ENCODE measurements at regions not wholly inside any gene's neighbourhood (a gene's known extent, or its start where the extent isn't known, plus 50 kb on each side); places are given as distances from the start of the nearest gene placed in this dataset.

- Histone ChIP-seq H3K4me2 (ENCODE audit: insufficient read depth in 1 of 2, low read depth in 2 of 2, low read length in 2 of 2) (no peak overlapping the region), H3K79me1 (ENCODE audit: low read depth, low read length) (no peaks in the 10 kb centered on the region), H2BK15ac (ENCODE audit: low read length) (no peak overlapping the region), H3K36me3 (ENCODE audit: control insufficient read depth in 2 of 4, insufficient read depth in 4 of 4, low read length in 3 of 4) (no peaks in the 10 kb centered on the region), H3K4ac (replicated peaks; ENCODE audit: insufficient read length, low read depth, low read length) (no peak overlapping the region), H3K18ac (ENCODE audit: extremely low read depth, low read length) (no peak overlapping the region; the same call in 1 of the 2 replicates), H2BK20ac (ENCODE audit: low read length) (no peak overlapping the region), H2BK12ac (ENCODE audit: low read depth, low read length) (no peak overlapping the region), H3K4me1 (replicated peaks in 1 of 4; ENCODE audit: control insufficient read depth in 3 of 4, insufficient read depth in 4 of 4, low read length in 3 of 4) (no peaks in the 10 kb centered on the region), H2AFZ (ENCODE audit: low read length) (no peak overlapping the region), H3K23me2 (ENCODE audit: low read depth, low read length) (no peaks in the 10 kb centered on the region), H3K9me3 (ENCODE audit: insufficient read depth in 2 of 2, low read depth in 1 of 2, low read length in 1 of 2) (no peaks in the 10 kb centered on the region), H4K20me1 (replicated peaks in 1 of 2; ENCODE audit: control insufficient read depth in 1 of 2, insufficient read depth in 2 of 2, low read length in 2 of 2) (no peaks in the 10 kb centered on the region), H3K79me2 (ENCODE audit: control insufficient read depth in 1 of 2, insufficient read depth in 2 of 2, low read length in 2 of 2) (no peaks in the 10 kb centered on the region), H3K14ac (ENCODE audit: insufficient read length) (no peak overlapping the region), H3K9ac (replicated peaks in 1 of 4; ENCODE audit: extremely low read depth in 1 of 4, low read depth in 3 of 4, low read length in 3 of 4) (no peak overlapping the region), H4K5ac (ENCODE audit: insufficient read length, low read depth, low read length) (no peak overlapping the region), H4K8ac (ENCODE audit: extremely low read depth, insufficient read depth, low read length) (no peak overlapping the region), H3K27ac (ENCODE audit: low read depth, low read length) (no peak overlapping the region), H4K91ac (replicated peaks; ENCODE audit: insufficient read length, low read length) (no peak overlapping the region), H3K56ac (replicated peaks; ENCODE audit: insufficient read length, low read depth, low read length) (no peak overlapping the region), H2BK5ac (ENCODE audit: low read depth, low read length) (no peak overlapping the region), H3K4me3 (ENCODE audit: extremely low read depth in 1 of 4, insufficient read depth in 2 of 4, low read depth in 3 of 4, low read length in 4 of 4) (no peak overlapping the region), H3K23ac (ENCODE audit: insufficient read length) (no peak overlapping the region), H2BK120ac (replicated peaks; ENCODE audit: low read depth, low read length) (no peak overlapping the region), H2AK5ac (ENCODE audit: low read depth, low read length) (no peak overlapping the region), H3K27me3 (replicated peaks in 1 of 4; ENCODE audit: control insufficient read depth in 3 of 4, extremely low read depth in 1 of 4, insufficient read depth in 3 of 4, low read length in 3 of 4) (no peaks in the 10 kb centered on the region)
- ChIA-PET POLR2A (ENCODE audit: partially characterized antibody) (no interaction called here), CTCF (ENCODE audit: partially characterized antibody) (no interaction called here)
- WGBS, 2 experiments (ENCODE audit: extremely low coverage in 1 of 2, insufficient coverage in 1 of 2, insufficient read length in 1 of 2, insufficient replicate concordance in 2 of 2, low coverage in 1 of 2, low lambda C conversion rate in 2 of 2, missing lambda C conversion rate in 1 of 2), result 93% methylated on average over 4 of the region's 4 CpGs; no CpG with 5 or more reads in 1 of the 2 experiments
- DNase-seq (ENCODE audit: low read depth in 1 of 2, low spot score in 2 of 2) (no peak), FAIRE-seq (no peak)
- no peak for TF ChIP-seq NRF1 (IDR thresholded peaks at IDR 0.05; ENCODE audit: low read depth, low read length)
- TF ChIP-seq ATF3 (IDR thresholded peaks at IDR 0.05; ENCODE audit: insufficient read depth, low read depth, low read length), result no peak
- no peak for TF ChIP-seq USF2 (IDR thresholded peaks at IDR 0.05; ENCODE audit: low read length)
- TF ChIP-seq JUN (IDR thresholded peaks at IDR 0.05; ENCODE audit: low read depth, low read length), result no peak
- no peak for TF ChIP-seq CHD1 (IDR thresholded peaks at IDR 0.05; ENCODE audit: low read depth, low read length)
- TF ChIP-seq TAF7 (optimal IDR thresholded peaks at IDR 0.05; ENCODE audit: borderline replicate concordance, low read depth, low read length), result no peak
- no peak for TF ChIP-seq KDM4A (IDR thresholded peaks at IDR 0.05; ENCODE audit: low read depth, low read length, severe bottlenecking)
- TF ChIP-seq SIN3A (conservative IDR thresholded peaks at IDR 0.05 in 1 of 2, IDR thresholded peaks at IDR 0.05 in 1 of 2; ENCODE audit: low read depth in 1 of 2, low read length in 2 of 2), result no peak
- no peak for TF ChIP-seq TCF12 (IDR thresholded peaks at IDR 0.05; ENCODE audit: low read depth, low read length)
- TF ChIP-seq MAFK (IDR thresholded peaks at IDR 0.05; ENCODE audit: low read depth, low read length), result no peak
- TF ChIP-seq SP4 (IDR thresholded peaks at IDR 0.05; ENCODE audit: low read length), result no peak
- TF ChIP-seq CEBPB (IDR thresholded peaks at IDR 0.05; ENCODE audit: low read depth, low read length), result no peak
- no peak for TF ChIP-seq YY1 (IDR thresholded peaks at IDR 0.05; ENCODE audit: low read depth, low read length)
Observed at GRCh38 chr18:67846422-67847098, 330.0 kb upstream of the DSEL start.
